Endothelial cell (in vitro differentiated cells): ENCODE measurements at regions not wholly inside any gene's neighbourhood (a gene's known extent, or its start where the extent isn't known, plus 50 kb on each side); places are given as distances from the start of the nearest gene placed in this dataset.
"Not testable (repeated sequence)": the region's sequence is repeated elsewhere in the genome, so short reads cannot be mapped to it uniquely, and the experiment has no call there.

ENCODE experiments used
- DNase-seq: peaks from one replicate; pipeline ENCODE4 v3.0.0; 2021; ENCODE audit warnings: low spot score
- H3K27ac Mint-ChIP-seq: one replicate; pipeline ENCODE4 v1.8.0; 2021; ENCODE audit warnings: mixed read lengths, inconsistent platforms; ENCODE audit not compliant: unreplicated experiment
- H3K27me3 Mint-ChIP-seq: one replicate; pipeline ENCODE4 v1.8.0; 2021; ENCODE audit warnings: mild to moderate bottlenecking, moderate library complexity, mixed read lengths, inconsistent platforms; ENCODE audit not compliant: unreplicated experiment
- H3K36me3 Mint-ChIP-seq: one replicate; pipeline ENCODE4 v1.8.0; 2021; ENCODE audit warnings: mild to moderate bottlenecking, low read depth, mixed read lengths, inconsistent platforms; ENCODE audit not compliant: unreplicated experiment
- H3K4me1 Mint-ChIP-seq: one replicate; pipeline ENCODE4 v1.8.0; 2021; ENCODE audit warnings: mild to moderate bottlenecking, mixed read lengths, inconsistent platforms; ENCODE audit not compliant: unreplicated experiment
- H3K4me3 Mint-ChIP-seq: one replicate; pipeline ENCODE4 v1.8.0; 2021; ENCODE audit warnings: mild to moderate bottlenecking, mixed read lengths, inconsistent platforms; ENCODE audit not compliant: unreplicated experiment
- H3K9me3 Mint-ChIP-seq: one replicate; pipeline ENCODE4 v1.8.0; 2021; ENCODE audit warnings: mixed read lengths, inconsistent platforms; ENCODE audit not compliant: unreplicated experiment
- CTCF ChIP-seq: fragments of 200-600 bp; sonication (generic); IDR thresholded peaks from one replicate; pipeline ENCODE4 v1.5.0; 2021; ENCODE audit warnings: antibody characterized with exemption; ENCODE audit not compliant: unreplicated experiment

- H3K36me3 Mint-ChIP-seq: no peaks in the 10 kb centered on the region
- no peaks in the 10 kb centered on the region for H3K4me1 Mint-ChIP-seq
These were observed 65.9 kb downstream of the MAD2L1 start for GRCh38 chr4:120000591-120001296.

GRCh38 chr4:119996024-119996423 lies 70.6 kb downstream of the MAD2L1 start:
- H3K27ac Mint-ChIP-seq, H3K27me3 Mint-ChIP-seq, H3K36me3 Mint-ChIP-seq: not testable (repeated sequence)

More at GRCh38 chr4:120000591-120001296, 65.9 kb downstream of the MAD2L1 start:
- no peak for TF ChIP-seq CTCF
- no peak overlapping the region for H3K4me3 Mint-ChIP-seq
- no peak overlapping the region for H3K27ac Mint-ChIP-seq
- H3K9me3 Mint-ChIP-seq: no peaks in the 10 kb centered on the region
- DNase-seq: no peak
- peaks cover 2% of the 10 kb centered on the region for H3K27me3 Mint-ChIP-seq

GRCh38 chr4:119984996-119985395 lies 81.7 kb downstream of the MAD2L1 start:
- H3K27me3 Mint-ChIP-seq: no peaks in the 10 kb centered on the region
- no peak overlapping the region for H3K4me3 Mint-ChIP-seq
- no peak for DNase-seq
- H3K27ac Mint-ChIP-seq: no peak overlapping the region
- no peak for TF ChIP-seq CTCF
- H3K9me3 Mint-ChIP-seq: no peaks in the 10 kb centered on the region
- H3K36me3 Mint-ChIP-seq: no peaks in the 10 kb centered on the region
- no peaks in the 10 kb centered on the region for H3K4me1 Mint-ChIP-seq

More at GRCh38 chr4:119996024-119996423, 70.6 kb downstream of the MAD2L1 start:
- peaks cover 13% of the 10 kb centered on the region for H3K4me1 Mint-ChIP-seq
- not testable (repeated sequence) for H3K9me3 Mint-ChIP-seq, DNase-seq, H3K4me3 Mint-ChIP-seq

- H3K9me3 Mint-ChIP-seq: no peaks in the 10 kb centered on the region
- no peaks in the 10 kb centered on the region for H3K27me3 Mint-ChIP-seq
- no peak overlapping the region for H3K4me3 Mint-ChIP-seq
- H3K27ac Mint-ChIP-seq: no peak overlapping the region
- TF ChIP-seq CTCF: no peak
- H3K36me3 Mint-ChIP-seq: no peaks in the 10 kb centered on the region
- DNase-seq: no peak
- no peaks in the 10 kb centered on the region for H3K4me1 Mint-ChIP-seq
These were observed 83.9 kb downstream of the MAD2L1 start for GRCh38 chr4:119982756-119983155.

- Mint-ChIP-seq H3K4me3 (no peak overlapping the region), H3K4me1 (no peaks in the 10 kb centered on the region), H3K27me3 (no peaks in the 10 kb centered on the region), H3K9me3 (no peaks in the 10 kb centered on the region), H3K36me3 (no peaks in the 10 kb centered on the region), H3K27ac (no peak overlapping the region)
- no peak for TF ChIP-seq CTCF
- DNase-seq: no peak
These were observed 86.2 kb downstream of the MAD2L1 start for GRCh38 chr4:119980456-119980855.
